ENCODE measurements at regions not wholly inside any gene's neighbourhood (a gene's known extent, or its start where the extent isn't known, plus 50 kb on each side); places are given as distances from the start of the nearest gene placed in this dataset.

DNA sequence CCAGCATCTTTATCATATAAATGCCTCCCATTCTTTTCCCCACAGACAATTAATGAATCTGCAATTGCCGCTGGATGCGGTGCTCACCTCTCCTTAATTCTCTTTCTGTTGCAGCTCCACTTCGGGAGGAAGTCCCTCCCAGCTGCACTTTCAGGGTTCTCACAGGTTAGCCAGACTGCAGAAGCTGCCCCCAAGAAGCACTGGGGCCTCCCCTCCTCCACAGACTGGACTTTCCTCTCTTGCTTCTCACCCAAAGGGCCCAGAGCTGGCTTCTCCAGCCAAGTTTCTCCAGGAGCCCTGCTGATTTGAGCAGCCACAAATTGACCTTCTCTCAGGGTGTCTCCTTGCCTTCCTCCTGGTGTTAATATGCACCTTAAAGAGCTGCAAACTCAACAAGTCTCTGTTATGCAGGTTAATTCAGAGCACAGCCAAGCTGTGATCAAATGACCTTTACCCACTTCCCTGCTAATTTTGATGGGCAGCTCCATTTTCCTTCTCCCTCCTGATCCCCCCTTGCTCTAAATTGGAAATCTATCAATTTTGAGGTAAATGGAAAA, 298.9 kb downstream of the BUD13 start:
- no peaks in the 10 kb centered on the region for H3K27me3 ChIP-seq
- peaks cover 0 to 9% (median 3%) of the 10 kb centered on the region in 4 donors for H3K4me1 ChIP-seq
- H3K27ac ChIP-seq = no peak overlapping the region
- intact Hi-C loops (cut with DNase I; ENCODE audit: low total_unique reads) = no loop called here
- H3K9me3 ChIP-seq = no peaks in the 10 kb centered on the region
- TF ChIP-seq, protein P1, sequence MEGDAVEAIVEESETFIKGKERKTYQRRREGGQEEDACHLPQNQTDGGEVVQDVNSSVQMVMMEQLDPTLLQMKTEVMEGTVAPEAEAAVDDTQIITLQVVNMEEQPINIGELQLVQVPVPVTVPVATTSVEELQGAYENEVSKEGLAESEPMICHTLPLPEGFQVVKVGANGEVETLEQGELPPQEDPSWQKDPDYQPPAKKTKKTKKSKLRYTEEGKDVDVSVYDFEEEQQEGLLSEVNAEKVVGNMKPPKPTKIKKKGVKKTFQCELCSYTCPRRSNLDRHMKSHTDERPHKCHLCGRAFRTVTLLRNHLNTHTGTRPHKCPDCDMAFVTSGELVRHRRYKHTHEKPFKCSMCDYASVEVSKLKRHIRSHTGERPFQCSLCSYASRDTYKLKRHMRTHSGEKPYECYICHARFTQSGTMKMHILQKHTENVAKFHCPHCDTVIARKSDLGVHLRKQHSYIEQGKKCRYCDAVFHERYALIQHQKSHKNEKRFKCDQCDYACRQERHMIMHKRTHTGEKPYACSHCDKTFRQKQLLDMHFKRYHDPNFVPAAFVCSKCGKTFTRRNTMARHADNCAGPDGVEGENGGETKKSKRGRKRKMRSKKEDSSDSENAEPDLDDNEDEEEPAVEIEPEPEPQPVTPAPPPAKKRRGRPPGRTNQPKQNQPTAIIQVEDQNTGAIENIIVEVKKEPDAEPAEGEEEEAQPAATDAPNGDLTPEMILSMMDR (IDR thresholded peaks at IDR 0.05) = no peak
- H3K4me3 ChIP-seq = no peak overlapping the region
- no peak for DNase-seq
- H3K36me3 ChIP-seq = no peaks in the 10 kb centered on the region

DNA sequence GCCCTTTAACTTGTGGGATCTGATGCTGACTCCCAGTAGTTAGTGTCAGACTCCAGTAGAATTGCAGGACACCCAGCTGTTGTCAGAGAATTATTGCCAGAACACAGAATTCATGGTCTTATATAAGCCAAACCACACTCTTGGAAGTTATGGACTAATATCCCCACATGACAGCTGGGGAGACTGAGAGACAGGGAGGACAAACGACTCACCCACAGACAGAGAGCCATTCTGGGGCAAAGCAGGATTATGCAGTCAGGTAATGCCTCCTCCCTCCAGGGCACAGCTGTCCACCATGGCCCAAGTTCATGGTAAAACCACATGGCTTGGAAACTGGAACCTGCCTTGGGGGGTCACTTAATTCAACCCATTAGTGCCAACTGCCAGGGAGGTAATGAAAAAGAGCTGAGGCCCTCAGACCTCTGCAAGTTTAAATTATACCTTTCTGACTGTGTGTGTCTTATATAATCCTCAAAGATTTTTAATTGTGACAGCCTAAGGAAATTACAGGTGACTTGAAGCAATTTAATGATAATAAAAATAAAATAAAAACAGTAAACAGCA, 299.5 kb downstream of the BUD13 start:
- DNase-seq = no peak
- Histone ChIP-seq H3K4me1 (peaks cover 0 to 9% (median 3%) of the 10 kb centered on the region in 4 donors), H3K9me3 (no peaks in the 10 kb centered on the region), H3K27me3 (no peaks in the 10 kb centered on the region), H3K27ac (no peak overlapping the region), H3K4me3 (no peak overlapping the region), H3K36me3 (no peaks in the 10 kb centered on the region)
- TF ChIP-seq, protein P1 (IDR thresholded peaks at IDR 0.05) = no peak
- intact Hi-C loops (cut with DNase I; ENCODE audit: low total_unique reads) = no loop called here

DNA sequence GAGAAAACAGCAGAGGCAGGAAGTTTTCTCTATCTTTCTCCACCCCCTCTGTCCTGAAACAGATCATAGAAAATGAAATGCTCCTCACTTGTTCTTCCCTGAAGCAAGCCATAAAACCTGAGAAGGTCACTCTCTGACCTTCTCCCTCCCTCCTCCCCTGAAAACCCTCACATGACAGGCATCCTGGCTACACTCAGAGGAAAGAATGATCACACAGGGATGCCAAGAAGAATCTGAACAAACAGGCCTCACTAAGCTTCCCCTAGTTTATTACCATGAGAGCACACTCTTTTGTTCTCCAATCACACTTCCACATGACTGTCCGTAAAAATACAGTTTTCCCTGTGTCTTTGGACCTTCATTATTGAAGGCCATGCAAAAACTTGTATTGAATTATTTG, 300.1 kb downstream of the BUD13 start:
- H3K9me3 ChIP-seq = no peaks in the 10 kb centered on the region
- H3K36me3 ChIP-seq = no peaks in the 10 kb centered on the region
- intact Hi-C loops (cut with DNase I; ENCODE audit: low total_unique reads) = no loop called here
- no peak overlapping the region for H3K27ac ChIP-seq
- DNase-seq = no peak
- TF ChIP-seq, protein P1 (IDR thresholded peaks at IDR 0.05) = no peak
- no peak overlapping the region for H3K4me3 ChIP-seq
- no peaks in the 10 kb centered on the region for H3K27me3 ChIP-seq
- peaks cover 0 to 9% (median 3%) of the 10 kb centered on the region in 4 donors for H3K4me1 ChIP-seq

DNA sequence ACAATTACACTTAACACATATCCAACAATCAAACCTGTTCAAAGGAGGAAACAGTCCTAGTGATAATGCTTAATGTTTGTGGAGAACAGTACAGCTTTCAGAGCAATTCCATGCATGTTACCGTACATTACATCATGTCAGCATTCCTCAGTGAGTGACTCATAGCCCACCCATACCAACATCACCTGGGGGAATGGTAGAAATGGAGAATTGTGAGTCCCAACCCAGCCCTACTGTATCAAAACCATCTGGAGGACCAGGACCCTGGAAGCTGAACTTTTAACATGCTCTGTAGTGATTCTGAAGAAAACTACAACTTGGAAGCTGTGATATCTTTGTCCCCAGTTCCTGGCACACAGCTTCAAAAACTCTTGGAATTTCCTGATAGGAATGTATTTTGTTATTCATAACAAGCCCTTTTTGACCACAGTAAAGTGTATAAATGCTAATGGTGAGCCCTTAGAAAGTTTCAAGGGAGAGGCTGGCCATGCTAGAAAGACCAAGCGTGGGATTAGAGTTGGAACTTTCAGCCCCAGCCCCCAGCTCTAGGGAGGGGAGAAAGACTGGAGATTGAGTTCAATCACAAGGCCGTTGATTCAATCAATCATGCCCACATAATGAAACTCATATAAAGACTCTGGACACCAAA, 301.1 kb downstream of the BUD13 start:
- Histone ChIP-seq H3K9me3 (no peaks in the 10 kb centered on the region), H3K27me3 (no peaks in the 10 kb centered on the region), H3K4me3 (no peak overlapping the region), H3K4me1 (peaks cover 0 to 9% (median 3%) of the 10 kb centered on the region in 4 donors), H3K36me3 (no peaks in the 10 kb centered on the region), H3K27ac (no peak overlapping the region)
- TF ChIP-seq, protein P1 (IDR thresholded peaks at IDR 0.05) = no peak
- no peak for DNase-seq
- intact Hi-C loops (cut with DNase I; ENCODE audit: low total_unique reads) = no loop called here

DNA sequence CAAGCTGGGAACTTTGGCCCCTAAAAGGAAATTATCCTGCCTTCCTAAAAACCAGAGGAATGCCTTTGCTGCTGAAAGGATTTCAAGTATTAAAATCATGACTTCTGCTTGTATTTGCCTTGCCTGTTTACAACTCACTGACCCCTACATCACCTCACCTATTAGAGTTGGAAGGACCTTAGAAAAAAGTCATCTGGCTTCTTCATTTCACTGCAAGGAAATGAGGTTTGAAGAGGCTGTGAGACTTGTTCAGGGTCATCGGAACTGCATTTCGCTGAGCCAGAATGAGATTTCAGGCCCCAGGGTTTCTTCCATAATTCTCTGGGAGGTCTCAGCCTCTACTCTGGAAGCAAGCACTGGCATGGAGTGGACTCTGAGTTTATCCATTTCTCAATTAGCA, 304.1 kb downstream of the BUD13 start:
- no peak for DNase-seq
- no peak overlapping the region for H3K27ac ChIP-seq
- intact Hi-C loops (cut with DNase I; ENCODE audit: low total_unique reads) = no loop called here

More for the DNA sequence above, 304.1 kb downstream of the BUD13 start:
- Histone ChIP-seq H3K9me3 (no peaks in the 10 kb centered on the region), H3K4me1 (peaks cover 0 to 9% (median 3%) of the 10 kb centered on the region in 4 donors), H3K4me3 (no peak overlapping the region), H3K36me3 (no peaks in the 10 kb centered on the region), H3K27me3 (no peaks in the 10 kb centered on the region)
- TF ChIP-seq, protein P1 (IDR thresholded peaks at IDR 0.05) = no peak
